Left lung (tissue), 4 donors: ENCODE measurements at regions not wholly inside any gene's neighbourhood (a gene's known extent, or its start where the extent isn't known, plus 50 kb on each side); places are given as distances from the start of the nearest gene placed in this dataset.
"Not testable (repeated sequence)": the region's sequence is repeated elsewhere in the genome, so short reads cannot be mapped to it uniquely, and the experiment has no call there.

Source experiments
- ATAC-seq: fragments of 200-7000 bp; cut with Tn5 transposase; one replicate; pipeline ENCODE4 v1.9.1; 2020; ENCODE audit warnings: moderate library complexity
- DNase-seq, 4 donors: peaks; one replicate each; pipeline ENCODE4 v3.0.0-alpha.2; 2013 to 2020
- H3K27ac ChIP-seq, 2 donors: fragments of 200-600 bp; sonication (generic) in 1 of 2; one replicate each; pipeline versions ENCODE4 v1.5.0 to v1.8.0; 2020 to 2021
- H3K27me3 ChIP-seq, 2 donors: fragments of 200-600 bp; sonication (generic) in 1 of 2; one replicate each; pipeline versions ENCODE4 v1.5.0 to v1.8.0; 2020 to 2021
- H3K36me3 ChIP-seq, 2 donors: fragments of 200-600 bp; sonication (generic) in 1 of 2; one replicate each; pipeline versions ENCODE4 v1.5.0 to v1.8.0; 2020 to 2021
- H3K4me1 ChIP-seq, 2 donors: fragments of 200-600 bp; one replicate each; pipeline ENCODE4 v1.8.0; 2021
- H3K4me3 ChIP-seq, 2 donors: fragments of 200-600 bp; sonication (generic) in 1 of 2; one replicate each; pipeline versions ENCODE4 v1.5.0 to v1.8.0; 2020 to 2021; ENCODE audit warnings: mild to moderate bottlenecking in 1 of 2
- H3K9me3 ChIP-seq, 2 donors: fragments of 200-600 bp; sonication (generic) in 1 of 2; one replicate each; pipeline versions ENCODE4 v1.5.0 to v1.8.0; 2020 to 2021
- intact Hi-C, 2 donors: fragments of 100-400 bp; cut with DNase I; formaldehyde crosslinking; loops; one replicate each; pipeline versions ENCODE4 v1.11.2 to v1.14.2; 2022
- TF ChIP-seq, protein P1 (sequence below), 2 donors: fragments of 200-600 bp; sonication (generic) in 1 of 2; IDR thresholded peaks; one replicate each; pipeline versions ENCODE4 v1.5.0 to v1.8.0; 2021; ENCODE audit warnings: antibody characterized with exemption in 2 of 2
- donor health status: DM: no; HTN: yes; CAD: no.
- donor health status: DM: no; HTN: no; CAD: no.

DNA sequence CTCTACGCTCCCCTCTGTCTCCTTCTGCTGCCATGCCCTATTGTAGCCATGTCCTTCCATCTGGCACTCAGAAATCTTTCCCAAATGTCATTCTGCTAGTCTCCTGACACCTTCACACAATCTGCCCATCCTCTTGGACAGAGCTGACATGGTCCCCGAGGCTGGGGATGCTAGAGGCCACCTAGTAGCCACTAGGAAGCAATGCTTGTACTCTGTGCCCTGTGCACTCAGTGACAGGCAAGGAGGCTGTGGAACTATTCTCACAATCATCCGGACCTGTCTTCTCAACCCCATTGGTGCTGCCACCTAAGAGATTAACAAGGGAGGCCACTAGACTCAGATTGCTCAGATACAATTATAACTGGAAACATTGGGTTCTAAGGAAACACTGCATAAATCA, 112.6 kb upstream of the TMEM164 start:
- H3K27ac ChIP-seq: peak overlapping the region in 1 of 2 donors; percentile 83
- no peaks in the 10 kb centered on the region for H3K36me3 ChIP-seq
- DNase-seq (no peak), ATAC-seq (no peak)
- peaks cover 0 to 19% of the 10 kb centered on the region in 2 donors for H3K4me1 ChIP-seq
- TF ChIP-seq, protein P1, sequence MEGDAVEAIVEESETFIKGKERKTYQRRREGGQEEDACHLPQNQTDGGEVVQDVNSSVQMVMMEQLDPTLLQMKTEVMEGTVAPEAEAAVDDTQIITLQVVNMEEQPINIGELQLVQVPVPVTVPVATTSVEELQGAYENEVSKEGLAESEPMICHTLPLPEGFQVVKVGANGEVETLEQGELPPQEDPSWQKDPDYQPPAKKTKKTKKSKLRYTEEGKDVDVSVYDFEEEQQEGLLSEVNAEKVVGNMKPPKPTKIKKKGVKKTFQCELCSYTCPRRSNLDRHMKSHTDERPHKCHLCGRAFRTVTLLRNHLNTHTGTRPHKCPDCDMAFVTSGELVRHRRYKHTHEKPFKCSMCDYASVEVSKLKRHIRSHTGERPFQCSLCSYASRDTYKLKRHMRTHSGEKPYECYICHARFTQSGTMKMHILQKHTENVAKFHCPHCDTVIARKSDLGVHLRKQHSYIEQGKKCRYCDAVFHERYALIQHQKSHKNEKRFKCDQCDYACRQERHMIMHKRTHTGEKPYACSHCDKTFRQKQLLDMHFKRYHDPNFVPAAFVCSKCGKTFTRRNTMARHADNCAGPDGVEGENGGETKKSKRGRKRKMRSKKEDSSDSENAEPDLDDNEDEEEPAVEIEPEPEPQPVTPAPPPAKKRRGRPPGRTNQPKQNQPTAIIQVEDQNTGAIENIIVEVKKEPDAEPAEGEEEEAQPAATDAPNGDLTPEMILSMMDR (IDR thresholded peaks at IDR 0.05): no peak
- intact Hi-C loops: no loop called here
- H3K27me3 ChIP-seq: peaks cover 0 to 9% of the 10 kb centered on the region in 2 donors
- H3K4me3 ChIP-seq: no peak overlapping the region
- no peaks in the 10 kb centered on the region for H3K9me3 ChIP-seq

DNA sequence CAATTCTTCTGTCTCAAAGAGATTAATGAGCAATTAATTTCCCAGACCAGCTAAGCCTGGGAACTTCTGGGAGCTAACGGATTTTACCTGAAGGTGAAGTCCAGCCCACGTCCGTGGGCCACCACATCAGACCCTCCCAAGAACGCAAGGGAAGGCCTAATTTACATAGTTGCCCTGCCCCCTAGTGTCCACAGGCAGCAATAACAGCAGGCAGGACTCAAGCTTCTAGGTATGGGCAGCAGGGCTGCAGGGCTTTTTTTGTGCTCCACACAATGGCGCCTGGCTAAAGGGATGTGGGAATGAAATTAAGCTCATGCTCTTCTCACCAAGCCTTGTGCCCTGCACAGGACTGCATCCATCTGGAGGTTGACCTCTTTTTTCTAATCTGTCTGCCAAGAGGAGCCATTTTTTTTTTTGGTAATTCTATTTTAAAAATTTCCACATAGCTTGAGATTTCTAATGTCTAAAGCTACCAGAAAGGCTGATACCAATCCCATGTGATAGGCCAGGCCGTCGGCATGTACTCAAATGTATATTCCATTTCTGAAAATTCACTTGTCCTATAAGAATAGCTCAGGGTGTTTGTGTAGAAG, 111.9 kb upstream of the TMEM164 start:
- Histone ChIP-seq H3K27ac (peak overlapping the region in 1 of 2 donors; percentile 83), H3K27me3 (peaks cover 0 to 9% of the 10 kb centered on the region in 2 donors), H3K9me3 (no peaks in the 10 kb centered on the region), H3K4me3 (no peak overlapping the region), H3K36me3 (no peaks in the 10 kb centered on the region), H3K4me1 (peaks cover 0 to 19% of the 10 kb centered on the region in 2 donors)
- ATAC-seq (peak; percentile 89), DNase-seq (peak in 2 of 4 donors; percentile 44 to 59)
- TF ChIP-seq, protein P1 (IDR thresholded peaks at IDR 0.05): peak; percentile 78 to 90
- intact Hi-C loops: no loop called here

DNA sequence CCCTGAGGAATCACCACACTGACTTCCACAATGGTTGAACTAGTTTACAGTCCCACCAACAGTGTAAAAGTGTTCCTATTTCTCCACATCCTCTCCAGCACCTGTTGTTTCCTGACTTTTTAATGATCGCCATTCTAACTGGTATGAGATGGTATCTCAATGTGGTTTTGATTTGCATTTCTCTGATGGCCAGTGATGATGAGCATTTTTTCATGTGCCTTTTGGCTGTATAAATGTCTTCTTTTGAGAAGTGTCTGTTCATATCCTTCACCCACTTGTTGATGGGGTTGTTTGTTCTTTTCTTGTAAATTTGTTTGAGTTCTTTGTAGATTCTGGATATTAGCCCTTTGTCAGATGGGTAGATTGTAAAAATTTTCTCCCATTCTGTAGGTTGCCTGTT, 106.9 kb upstream of the TMEM164 start:
- H3K27me3 ChIP-seq, H3K4me3 ChIP-seq, DNase-seq, H3K27ac ChIP-seq, ATAC-seq, H3K9me3 ChIP-seq, H3K4me1 ChIP-seq, H3K36me3 ChIP-seq, intact Hi-C loops: not testable (repeated sequence)

DNA sequence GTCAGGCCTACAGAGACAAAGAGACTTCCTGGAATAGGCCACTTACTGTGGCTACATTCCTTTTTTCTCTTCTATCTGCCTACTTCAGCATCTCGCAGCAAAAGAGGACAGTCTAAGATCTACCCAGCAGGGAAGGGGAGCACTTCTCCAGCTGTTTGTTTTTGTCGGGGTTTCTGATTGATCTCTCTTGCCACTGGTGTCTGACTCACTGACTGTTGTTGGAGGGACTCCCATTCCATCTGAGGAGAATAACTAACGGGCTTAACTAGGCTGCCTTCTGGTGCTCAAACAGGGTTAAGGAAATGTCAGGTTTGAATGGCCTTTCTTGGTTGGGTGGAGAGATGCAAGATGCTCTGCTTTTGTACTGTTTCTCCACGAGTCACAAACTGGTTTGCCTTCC, 100.2 kb upstream of the TMEM164 start:
- ATAC-seq (no peak), DNase-seq (no peak)
- H3K27ac ChIP-seq: no peak overlapping the region

DNA sequence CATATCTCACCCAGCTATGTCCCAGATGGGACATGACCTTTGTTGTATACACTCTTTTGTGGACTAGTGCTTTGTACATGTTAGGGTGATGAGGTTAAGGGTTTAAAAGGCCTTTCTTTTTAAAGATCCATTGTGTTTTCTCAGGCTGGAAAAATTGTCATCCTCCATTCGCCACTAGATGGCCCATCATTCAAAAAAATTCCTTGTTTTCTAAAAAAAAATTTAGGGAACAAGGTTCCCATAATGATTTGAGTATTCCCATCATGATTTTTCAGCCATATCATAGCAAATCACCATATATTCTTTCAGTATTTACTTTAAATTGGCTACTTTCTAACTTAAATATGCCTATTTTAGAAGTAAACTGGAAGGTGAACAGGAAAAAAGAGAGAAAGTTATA, 91.9 kb upstream of the TMEM164 start:
- intact Hi-C loops: loop anchor here in 1 of 2 donors (10.0 kb wide), 1 partner anchor 234 kb away; no protein-coding TSS in a partner anchor
- Histone ChIP-seq H3K9me3 (no peaks in the 10 kb centered on the region), H3K4me1 (no peaks in the 10 kb centered on the region), H3K27ac (no peak overlapping the region), H3K36me3 (no peaks in the 10 kb centered on the region), H3K4me3 (no peak overlapping the region), H3K27me3 (peaks cover 0 to under 1% of the 10 kb centered on the region in 2 donors)
- ATAC-seq: no peak
- TF ChIP-seq, protein P1 (IDR thresholded peaks at IDR 0.05): peak in 1 of 2 donors; percentile 38
- peak in 1 of 4 donors; percentile 5 for DNase-seq

More for the DNA sequence above, 100.2 kb upstream of the TMEM164 start:
- TF ChIP-seq, protein P1 (IDR thresholded peaks at IDR 0.05): no peak
- no peaks in the 10 kb centered on the region for H3K36me3 ChIP-seq
- H3K27me3 ChIP-seq: no peaks in the 10 kb centered on the region
- no peaks in the 10 kb centered on the region for H3K9me3 ChIP-seq
- no peak overlapping the region for H3K4me3 ChIP-seq
- no peaks in the 10 kb centered on the region for H3K4me1 ChIP-seq
- intact Hi-C loops: no loop called here

DNA sequence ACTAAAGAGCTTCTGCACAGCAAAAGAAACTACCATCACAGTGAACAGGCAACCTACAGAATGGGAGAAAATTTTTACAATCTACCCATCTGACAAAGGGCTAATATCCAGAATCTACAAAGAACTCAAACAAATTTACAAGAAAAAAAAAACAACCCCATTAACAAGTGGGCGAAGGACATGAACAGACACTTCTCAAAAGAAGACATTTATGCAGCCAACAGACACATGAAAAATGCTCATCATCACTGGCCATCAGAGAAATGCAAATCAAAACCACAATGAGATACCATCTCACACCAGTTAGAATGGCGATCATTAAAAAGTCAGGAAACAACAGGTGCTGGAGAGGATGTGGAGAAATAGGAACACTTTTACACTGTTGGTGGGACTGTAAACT, 89.9 kb upstream of the TMEM164 start:
- not testable (repeated sequence) for H3K9me3 ChIP-seq, H3K36me3 ChIP-seq, H3K27me3 ChIP-seq, H3K4me1 ChIP-seq, DNase-seq, H3K27ac ChIP-seq, H3K4me3 ChIP-seq, ATAC-seq
- intact Hi-C loops: loop anchor here in 1 of 2 donors (10.0 kb wide), 1 partner anchor 232 kb away; no protein-coding TSS in a partner anchor
